Psoas muscle (tissue), 7 donors: ENCODE measurements at regions not wholly inside any gene's neighbourhood (a gene's known extent, or its start where the extent isn't known, plus 50 kb on each side); places are given as distances from the start of the nearest gene placed in this dataset.

ENCODE experiments used
- ATAC-seq, 4 donors: fragments of 200-7000 bp; cut with Tn5 transposase; one replicate each; pipeline ENCODE4 v1.9.1; 2020; ENCODE audit warnings: moderate library complexity in 3 of 4, mild to moderate bottlenecking in 2 of 4
- DNase-seq, 2 donors: peaks; one replicate each; pipeline ENCODE4 v3.0.0-alpha.2; 2020
- H3K27ac ChIP-seq: fragments of 200-600 bp; one replicate; pipeline ENCODE4 v1.8.0; 2022
- H3K27me3 ChIP-seq, 3 donors: fragments of 200-600 bp in 1 of 3; one replicate each; pipeline versions ENCODE4 v1.6.1 to v1.8.0; 2013 to 2022; ENCODE audit warnings: low read length in 2 of 3, mild to moderate bottlenecking in 2 of 3, moderate library complexity in 1 of 3; ENCODE audit not compliant: insufficient read depth in 3 of 3
- H3K36me3 ChIP-seq, 2 donors: fragments of 200-600 bp in 1 of 2; one replicate each; pipeline versions ENCODE4 v1.6.1 to v1.8.0; 2013 to 2022; ENCODE audit warnings: low read depth in 1 of 2, mild to moderate bottlenecking in 1 of 2, moderate library complexity in 1 of 2; ENCODE audit not compliant: insufficient read depth in 1 of 2
- H3K4me1 ChIP-seq: fragments of 200-600 bp; one replicate; pipeline ENCODE4 v1.8.0; 2022
- H3K4me3 ChIP-seq: fragments of 200-600 bp; one replicate; pipeline ENCODE4 v1.8.0; 2022; ENCODE audit warnings: mild to moderate bottlenecking
- H3K9me3 ChIP-seq: fragments of 200-600 bp; one replicate; pipeline ENCODE4 v1.8.0; 2022
- CTCF ChIP-seq: fragments of 200-600 bp; IDR thresholded peaks from one replicate; pipeline ENCODE4 v1.8.0; 2022; ENCODE audit warnings: antibody characterized with exemption
- WGBS, 3 donors: extraction: QIAGEN DNeasy Blood & Tissue Kit; methylation state at CpG; one replicate each; pipeline versions ENCODE4 v1.1.6 to v1.1.7; 2013; 5-methylcytosine and 5-hydroxymethylcytosine counted together
- intact Hi-C, 2 donors: fragments of 100-400 bp; cut with DNase I; formaldehyde crosslinking; loops; one replicate each; pipeline versions ENCODE4 v1.11.0 to v1.14.2; 2022
- donor health status: healthy with polysubstance abuse.
- donor health status: DM: no; HTN: no; CAD: no; lungs with moderate emphysema.
- donor health status: Bipolar disorder and iron deficiency.
- donor health status: healthy.
- donor health status: DM: yes; HTN: yes; CAD: no.
- donor health status: DM: no; HTN: no; CAD: no.
- donor health status: DM: yes; HTN: yes; CAD: no.

GRCh38 chr5:53160895-53161294 is 51.3 kb upstream of the MOCS2 start:
- intact Hi-C loops, result no loop called here
- Histone ChIP-seq H3K27me3 (no peaks in the 10 kb centered on the region), H3K36me3 (no peaks in the 10 kb centered on the region), H3K27ac (no peak overlapping the region), H3K4me1 (no peaks in the 10 kb centered on the region), H3K9me3 (no peaks in the 10 kb centered on the region), H3K4me3 (no peak overlapping the region)
- 62 to 74% (median 66%) methylated on average over 4 of the region's 4 CpGs for WGBS, 3 donors
- no peak for TF ChIP-seq CTCF
- ATAC-seq (no peak), DNase-seq (no peak)

- DNase-seq (no peak), ATAC-seq (peak in 2 of 4 donors; percentile 27 to 60)
- Histone ChIP-seq H3K27ac (no peak overlapping the region), H3K9me3 (no peaks in the 10 kb centered on the region), H3K4me1 (no peaks in the 10 kb centered on the region), H3K4me3 (no peak overlapping the region), H3K27me3 (no peaks in the 10 kb centered on the region), H3K36me3 (no peaks in the 10 kb centered on the region)
- WGBS, 3 donors, result 21 to 43% (median 23%) methylated on average over 2 of the region's 2 CpGs
- no peak for TF ChIP-seq CTCF
- intact Hi-C loops, result no loop called here
These were observed 52.3 kb upstream of the MOCS2 start for GRCh38 chr5:53161876-53162275.

GRCh38 chr5:53164478-53165165 is 55.1 kb upstream of the MOCS2 start:
- no peaks in the 10 kb centered on the region for H3K9me3 ChIP-seq
- WGBS, 3 donors, result 72 to 78% (median 75%) methylated on average over 2 of the region's 2 CpGs
- no peak for TF ChIP-seq CTCF
- no peak overlapping the region for H3K4me3 ChIP-seq
- H3K27me3 ChIP-seq, result no peaks in the 10 kb centered on the region
- no peaks in the 10 kb centered on the region for H3K36me3 ChIP-seq
- no peak overlapping the region for H3K27ac ChIP-seq
- intact Hi-C loops, result loop anchor here in 1 of 2 donors (5.0 kb wide), 1 partner anchor 1063 kb away; no protein-coding TSS in a partner anchor
- H3K4me1 ChIP-seq, result no peaks in the 10 kb centered on the region
- no peak for DNase-seq
- no peak for ATAC-seq

GRCh38 chr5:53165431-53166182 is 56.0 kb upstream of the MOCS2 start:
- no peaks in the 10 kb centered on the region for H3K27me3 ChIP-seq
- intact Hi-C loops, result loop anchor here in 1 of 2 donors (5.0 kb wide), 1 partner anchor 1062 kb away; no protein-coding TSS in a partner anchor
- no peaks in the 10 kb centered on the region for H3K4me1 ChIP-seq
- no peak overlapping the region for H3K27ac ChIP-seq
- no peak for TF ChIP-seq CTCF
- DNase-seq, result no peak
- no peak for ATAC-seq
- WGBS, 3 donors, result 32 to 51% (median 36%) methylated on average over 5 of the region's 5 CpGs
- H3K4me3 ChIP-seq, result no peak overlapping the region
- no peaks in the 10 kb centered on the region for H3K9me3 ChIP-seq
- H3K36me3 ChIP-seq, result no peaks in the 10 kb centered on the region
